IPS DF 4.7 (cell line): ENCODE measurements at regions not wholly inside any gene's neighbourhood (a gene's known extent, or its start where the extent isn't known, plus 50 kb on each side); places are given as distances from the start of the nearest gene placed in this dataset.

Experiments used
- DNase-seq: peaks from one replicate; pipeline ENCODE4 v3.0.0-alpha.2; 2013; ENCODE audit warnings: low spot score; ENCODE audit errors: extremely low read depth

DNA sequence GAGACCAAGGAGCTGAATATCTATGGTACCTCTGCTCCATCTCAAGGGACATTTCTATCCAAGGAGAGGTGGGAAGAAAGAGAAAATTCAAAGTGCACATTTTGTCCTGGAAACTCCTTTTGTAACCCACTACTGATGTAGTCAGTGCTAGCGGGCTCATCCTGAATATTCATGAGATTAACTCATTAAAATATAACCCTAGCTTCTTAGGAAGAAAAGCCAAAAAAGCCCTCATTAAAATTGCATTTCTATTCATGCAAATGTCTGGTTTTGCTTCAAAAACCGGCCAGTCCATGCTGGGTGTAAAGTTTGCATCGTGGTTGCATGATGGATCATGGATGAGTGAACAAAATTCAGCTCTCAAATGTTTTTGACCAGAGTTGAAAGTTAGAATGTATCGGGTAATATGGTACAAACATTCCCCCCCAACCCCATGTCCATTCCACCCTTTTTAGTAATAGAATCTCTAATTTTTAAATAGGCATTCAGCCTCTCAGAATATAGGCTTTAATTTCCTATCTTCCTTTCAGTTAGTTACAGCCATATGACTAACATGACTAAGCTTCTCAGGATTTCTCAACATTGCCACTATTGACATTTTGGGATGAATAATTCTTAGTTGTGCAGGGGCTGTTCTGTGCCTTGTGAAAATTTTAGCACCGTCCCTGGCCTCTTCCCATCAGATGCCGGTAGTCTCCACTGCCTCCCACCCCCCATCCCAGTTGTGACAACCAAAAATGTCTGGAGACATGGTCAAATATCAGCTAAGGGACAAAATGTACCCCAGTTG is 104.2 kb upstream of the RND3 start:
- DNase-seq, result no peak

- no peak for DNase-seq
Measured at GRCh38 chr2:150589681-150590080, 102.2 kb upstream of the RND3 start.

DNA sequence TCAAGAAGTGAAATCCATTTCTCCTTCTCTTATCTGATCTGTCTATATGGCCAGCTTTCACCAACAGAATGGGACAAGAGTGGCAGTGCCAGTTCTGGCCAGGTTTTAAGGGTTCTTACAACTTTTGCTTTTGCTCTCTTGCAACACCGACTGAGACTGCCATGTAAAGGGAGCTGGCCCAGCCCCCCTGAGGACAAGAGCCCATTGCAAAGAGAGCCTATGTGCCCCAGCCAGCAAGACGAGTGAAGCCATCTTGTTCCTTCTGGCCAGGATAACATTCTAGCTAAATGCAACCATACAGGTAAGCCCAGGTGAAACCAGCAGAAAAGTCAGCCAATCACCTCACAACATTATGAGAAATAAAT is 101.0 kb upstream of the RND3 start:
- no peak for DNase-seq

DNA sequence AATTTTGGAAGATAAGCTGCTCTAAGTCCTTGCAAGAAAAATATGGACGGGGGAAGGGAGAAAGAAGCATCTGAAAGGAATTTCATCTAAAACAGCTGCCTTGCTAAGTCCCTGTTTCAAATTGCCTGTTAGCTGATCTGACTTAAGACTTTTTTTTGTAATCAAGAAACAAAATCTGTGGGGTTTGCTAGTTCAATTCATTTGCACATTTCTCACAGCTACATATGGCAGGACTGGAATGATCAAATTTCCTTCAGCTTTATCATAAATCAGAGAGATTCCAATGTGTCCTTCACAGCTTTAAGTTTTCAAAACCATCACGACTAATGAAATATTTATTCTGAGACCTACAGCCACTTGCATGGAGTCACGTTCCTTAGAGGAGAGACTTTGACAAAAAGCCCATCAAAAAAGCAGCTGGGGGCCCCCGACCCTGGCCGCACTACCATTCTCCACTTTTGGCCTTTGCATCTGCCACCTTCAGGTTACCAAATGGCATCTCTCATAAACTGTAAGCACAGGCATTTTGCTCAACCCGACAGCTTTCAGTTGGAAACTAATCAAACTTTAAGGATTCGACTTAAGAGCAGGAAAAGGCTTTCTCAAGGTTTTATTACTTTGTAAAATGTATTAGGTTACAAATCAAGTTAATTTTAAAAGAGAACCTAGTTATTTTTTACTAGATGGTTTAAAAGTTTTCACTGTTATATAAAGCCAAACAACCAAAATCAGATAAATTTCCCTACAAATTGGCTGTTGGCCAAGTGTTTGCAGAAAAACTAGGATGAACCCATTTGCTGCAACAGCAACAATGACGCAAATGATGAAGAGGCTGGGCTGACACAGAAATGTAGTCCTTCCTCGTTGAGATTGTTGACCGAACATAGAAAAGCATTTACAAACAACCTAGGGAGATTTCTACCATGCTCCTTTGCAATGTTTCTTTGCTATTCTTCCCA is 100.4 kb upstream of the RND3 start:
- no peak for DNase-seq

GRCh38 chr2:150586858-150587257 is 99.4 kb upstream of the RND3 start:
- no peak for DNase-seq

DNA sequence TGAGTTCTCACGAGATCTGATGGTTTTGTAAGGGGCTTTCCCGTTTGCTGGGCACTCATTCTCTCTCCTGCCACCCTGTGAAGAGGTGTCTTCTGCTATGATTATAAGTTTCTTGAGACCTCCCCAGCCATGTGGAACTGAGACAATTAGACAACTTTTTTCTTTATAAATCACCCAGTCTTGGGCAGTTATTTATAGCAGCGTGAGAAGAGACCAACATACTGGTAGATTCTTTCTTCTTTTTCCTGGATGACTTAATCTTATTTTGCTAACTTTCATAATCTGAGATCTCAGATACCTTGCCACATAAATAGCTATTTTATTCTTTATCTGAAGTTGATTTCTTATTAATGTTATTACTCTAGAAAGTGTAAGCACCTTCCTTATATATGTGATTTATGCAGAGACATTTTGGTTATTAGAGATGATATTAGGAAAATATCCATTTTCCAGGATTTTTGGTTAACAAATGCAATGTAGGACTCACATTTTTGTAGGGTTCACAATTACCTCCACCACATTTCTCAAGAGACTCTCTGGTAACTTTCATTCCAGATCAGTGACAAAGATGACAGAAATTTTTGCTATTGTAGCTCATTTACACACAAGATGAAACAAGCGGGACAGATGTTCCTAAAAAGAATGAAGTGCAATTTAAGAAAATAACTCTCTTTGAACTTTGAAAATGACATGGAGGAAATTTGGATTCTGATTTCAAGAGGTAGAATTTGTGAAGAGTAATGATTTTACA is 97.9 kb upstream of the RND3 start:
- no peak for DNase-seq

DNA sequence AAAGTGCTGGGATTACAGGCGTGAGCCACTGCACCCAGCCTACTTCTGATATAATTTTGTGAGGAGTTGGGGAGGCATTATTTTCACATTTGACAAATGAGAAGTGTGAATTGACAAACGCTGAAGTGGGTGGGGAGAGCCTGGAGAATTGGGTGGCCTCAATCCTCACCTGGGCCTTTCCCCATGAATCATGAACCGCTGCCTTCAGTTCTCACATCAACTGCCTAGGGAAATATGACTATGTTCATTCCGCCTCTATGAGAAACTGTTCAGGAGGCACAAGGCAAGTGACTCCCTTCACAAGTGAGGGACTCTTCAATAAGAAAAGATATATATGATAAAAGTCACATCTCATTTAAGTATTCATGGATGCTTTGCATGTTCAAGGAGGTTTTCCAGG is 96.6 kb upstream of the RND3 start:
- DNase-seq, result no peak

DNA sequence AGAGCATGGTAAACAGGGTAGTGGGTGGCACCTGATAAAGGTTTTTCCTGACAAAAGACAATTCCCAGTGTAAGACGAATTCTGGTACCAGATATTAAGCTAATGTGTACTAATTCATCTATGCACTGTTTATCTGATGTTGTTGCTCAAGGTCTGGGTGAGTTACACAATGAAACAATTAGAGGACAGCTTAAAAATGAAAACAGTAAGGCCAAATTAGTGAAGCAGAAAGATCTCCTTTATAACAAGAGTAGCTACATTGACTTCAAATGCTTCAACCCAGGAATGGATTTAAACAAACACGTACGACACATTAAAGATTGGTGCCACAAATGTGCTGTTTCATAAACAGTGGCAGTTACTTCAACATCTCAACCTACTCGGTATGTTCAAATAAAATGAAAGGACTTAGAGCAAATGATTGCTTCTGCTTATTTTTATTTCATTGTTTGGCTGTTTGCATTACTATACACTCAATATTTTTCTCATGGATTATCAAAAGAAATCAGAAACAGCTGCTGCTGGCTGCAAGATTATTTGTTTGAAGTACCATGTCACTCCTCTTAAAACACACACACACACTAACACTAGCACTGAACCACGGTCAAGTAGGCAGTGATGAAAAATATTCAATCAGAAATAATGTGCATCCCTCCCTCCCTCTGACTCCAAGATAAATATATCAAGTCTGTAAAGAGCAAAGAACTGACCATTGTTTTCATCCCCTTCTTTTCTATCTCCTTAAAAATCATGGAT is 94.4 kb upstream of the RND3 start:
- no peak for DNase-seq

GRCh38 chr2:150578481-150578880 is 91.0 kb upstream of the RND3 start:
- DNase-seq, result no peak

DNA sequence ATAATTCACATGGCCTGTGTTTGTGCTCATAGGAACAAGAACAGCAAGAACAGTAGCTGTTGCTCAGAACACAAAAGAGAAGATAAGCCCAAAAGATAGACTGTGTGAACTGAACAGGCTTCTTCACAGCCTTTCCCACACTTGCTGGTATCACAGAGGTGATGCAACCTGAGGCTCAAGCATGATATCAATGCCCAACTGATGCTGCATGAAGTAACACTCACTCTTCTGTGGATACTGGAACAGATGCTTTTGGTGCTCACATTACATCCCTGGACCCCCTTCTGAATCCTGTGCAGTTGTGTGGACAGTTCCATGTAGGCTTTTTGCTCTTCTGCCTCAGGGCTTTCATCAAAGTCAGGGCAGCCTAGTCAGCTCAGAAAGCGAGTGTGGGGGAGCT is 88.4 kb upstream of the RND3 start:
- DNase-seq, result no peak

- no peak for DNase-seq
Measured at GRCh38 chr2:150572961-150573395, 85.5 kb upstream of the RND3 start.

- DNase-seq, result no peak
Measured at GRCh38 chr2:150572194-150572766, 84.8 kb upstream of the RND3 start.

DNA sequence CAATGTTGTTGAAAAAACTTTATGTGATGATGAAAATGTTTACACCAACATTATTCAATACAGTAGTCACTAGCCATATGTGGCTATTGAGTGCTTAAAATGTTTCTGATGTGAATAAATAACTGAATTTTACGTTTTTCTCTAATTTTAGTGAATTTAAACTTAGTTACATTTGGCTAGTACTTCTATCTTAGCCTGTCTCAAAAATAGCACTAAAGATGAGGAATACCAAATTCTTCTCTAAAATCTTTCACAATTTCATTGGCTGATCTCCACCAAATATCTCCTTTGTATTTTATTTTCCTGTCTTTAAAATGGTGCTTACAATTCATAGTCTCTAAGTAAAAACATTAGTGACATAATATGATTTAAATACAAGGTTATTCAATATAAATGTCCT is 83.7 kb upstream of the RND3 start:
- no peak for DNase-seq

DNA sequence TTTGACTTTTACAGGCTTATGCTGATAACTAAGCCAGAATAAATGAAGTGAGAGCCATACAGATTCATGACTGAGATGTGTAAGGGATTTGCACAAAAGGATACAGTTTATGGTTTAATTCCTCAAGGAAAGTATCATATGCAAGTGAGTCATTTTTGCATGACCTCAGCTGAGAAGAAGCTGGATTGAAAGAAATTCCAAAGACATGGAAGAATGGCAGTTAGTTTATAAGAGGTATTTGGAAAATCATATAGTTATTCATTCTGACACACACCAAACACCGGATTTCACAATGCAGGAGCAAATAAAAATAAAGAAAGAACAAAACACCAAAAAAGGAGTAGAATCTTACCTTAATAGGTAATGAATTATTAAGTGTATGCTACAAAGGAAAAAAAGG is 83.2 kb upstream of the RND3 start:
- no peak for DNase-seq

- DNase-seq, result no peak
Measured at GRCh38 chr2:150569761-150570160, 82.3 kb upstream of the RND3 start.

- no peak for DNase-seq
Measured at GRCh38 chr2:150567771-150568301, 80.4 kb upstream of the RND3 start.

DNA sequence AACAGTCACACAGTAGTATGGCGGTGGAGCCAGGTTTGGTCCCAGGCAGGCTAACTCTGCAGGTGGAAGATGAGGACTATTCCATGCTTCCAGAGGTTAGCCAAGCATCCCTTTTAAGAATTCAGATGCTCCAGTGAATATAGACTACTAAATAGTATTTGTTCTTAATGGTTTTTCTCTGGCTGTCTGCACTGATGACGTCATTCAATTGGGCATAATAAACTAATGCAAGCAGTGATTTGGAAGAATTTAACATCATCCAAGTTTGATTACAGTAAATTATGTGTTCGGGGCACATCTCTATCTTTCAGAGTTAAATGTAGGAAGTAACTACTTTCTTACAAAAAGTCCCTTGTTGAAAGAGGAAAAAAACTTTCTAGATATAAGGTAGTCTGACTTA is 78.8 kb upstream of the RND3 start:
- no peak for DNase-seq

- DNase-seq, result no peak
Measured at GRCh38 chr2:150561076-150561475, 73.6 kb upstream of the RND3 start.

DNA sequence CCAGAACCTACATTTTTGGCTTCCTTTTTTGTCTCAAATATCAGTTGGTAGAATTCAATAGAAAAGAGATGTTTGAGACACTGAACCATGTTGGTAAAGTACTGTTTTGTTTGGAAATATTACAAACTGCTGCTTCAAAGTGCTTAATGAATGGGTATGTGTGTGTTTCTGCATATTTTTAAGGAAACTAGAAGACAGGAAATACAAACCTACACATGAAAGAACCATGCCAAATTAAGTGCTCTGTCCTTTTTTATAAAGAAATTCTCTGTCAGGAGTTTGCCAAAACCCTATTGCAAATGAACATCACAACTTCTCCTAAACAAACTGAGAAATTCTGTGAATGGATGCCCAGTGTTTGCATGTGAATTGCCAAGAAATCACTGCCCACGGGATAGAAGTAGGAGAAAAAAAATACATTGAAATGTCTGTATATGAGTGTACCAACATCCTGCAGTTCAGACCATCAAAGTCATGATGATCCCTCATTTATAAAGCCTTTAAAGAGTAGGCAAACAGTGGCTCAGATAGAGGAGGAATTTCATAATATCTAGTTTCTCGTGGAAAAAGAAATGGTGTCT is 69.6 kb upstream of the RND3 start:
- DNase-seq, result no peak
